IMR-90 (cell line): ENCODE measurements at regions not wholly inside any gene's neighbourhood (a gene's known extent, or its start where the extent isn't known, plus 50 kb on each side); places are given as distances from the start of the nearest gene placed in this dataset.

ENCODE experiments used
- ATAC-seq: fragments of 200-7000 bp; cut with Tn5 transposase; 2 replicates; pipeline ENCODE4 v1.9.1; 2020; ENCODE audit warnings: low read depth, mild to moderate bottlenecking, moderate library complexity
- BruUV-seq: library from RNA; stranded (reverse); fragments of 400-500 nt; replicated peaks from 2 replicates; lab custom pipeline; 2021; lab: Mats Ljungman, UMichigan
- CTCF ChIA-PET: fragments of 300-600 bp; formaldehyde crosslinking; extraction: SDS; loops from one replicate; lab custom pipeline; 2021; ENCODE audit warnings: antibody characterized with exemption; lab: Yijun Ruan, JAX
- POLR2A ChIA-PET: fragments of 300-600 bp; sonication (Branson Sonifier 250); formaldehyde crosslinking; loops from one replicate; lab custom pipeline; 2022; ENCODE audit warnings: antibody characterized with exemption; ENCODE audit not compliant: unreplicated experiment; lab: Charles Lee
- DNase-seq: peaks from one replicate; pipeline ENCODE4 v3.0.0; 2013
- H2AFZ ChIP-seq: replicated peaks from 2 replicates; pipeline ENCODE3; 2013; ENCODE audit warnings: low read length, mild to moderate bottlenecking; ENCODE audit not compliant: poor library complexity
- H2AK5ac ChIP-seq: 2 replicates; pipeline ENCODE4 v1.6.1; 2013; ENCODE audit warnings: low read depth, low read length, inconsistent platforms
- H2AK9ac ChIP-seq: replicated peaks from 2 replicates; pipeline ENCODE3; 2013; ENCODE audit warnings: mild to moderate bottlenecking, low read depth, low read length, moderate library complexity; ENCODE audit not compliant: poor library complexity
- H2BK120ac ChIP-seq: 2 replicates; pipeline ENCODE4 v1.6.1; 2013; ENCODE audit warnings: low read depth, low read length, inconsistent platforms
- H2BK15ac ChIP-seq: 3 replicates; pipeline ENCODE4 v1.6.1; 2013; ENCODE audit warnings: low read depth, low read length, inconsistent platforms
- H2BK20ac ChIP-seq: 2 replicates; pipeline ENCODE4 v1.6.1; 2013; ENCODE audit warnings: low read depth, mild to moderate bottlenecking, inconsistent platforms, low read length, moderate library complexity
- H2BK5ac ChIP-seq: 2 replicates; pipeline ENCODE4 v1.6.1; 2013; ENCODE audit warnings: mild to moderate bottlenecking, low read depth, low read length, inconsistent platforms; ENCODE audit not compliant: poor library complexity, severe bottlenecking
- H3K14ac ChIP-seq: replicated peaks from 2 replicates; pipeline ENCODE4 v1.6.1; 2013; ENCODE audit warnings: low read depth, low read length, inconsistent platforms
- H3K18ac ChIP-seq: 2 replicates; pipeline ENCODE4 v1.6.1; 2013; ENCODE audit warnings: low read depth, low read length, control low read depth
- H3K23ac ChIP-seq: 2 replicates; pipeline ENCODE4 v1.6.1; 2013; ENCODE audit warnings: low read depth, low read length, inconsistent platforms
- H3K27ac ChIP-seq: 2 replicates; pipeline ENCODE4 v1.5.1; 2013; ENCODE audit warnings: mild to moderate bottlenecking, control low read depth, low read length; ENCODE audit not compliant: insufficient read depth
- H3K27me3 ChIP-seq: 2 replicates; pipeline ENCODE4 v1.6.1; 2013; ENCODE audit warnings: low read length; ENCODE audit not compliant: control insufficient read depth, insufficient read depth
- H3K36me3 ChIP-seq: 2 replicates; pipeline ENCODE4 v1.6.1; 2013; ENCODE audit warnings: low read length, mixed read lengths; ENCODE audit not compliant: control insufficient read depth, insufficient read depth
- H3K4ac ChIP-seq: 2 replicates; pipeline ENCODE4 v1.6.1; 2013; ENCODE audit warnings: low read depth, low read length, inconsistent platforms
- H3K4me1 ChIP-seq: 2 replicates; pipeline ENCODE4 v1.6.1; 2013; ENCODE audit warnings: low read length, mixed read lengths; ENCODE audit not compliant: control insufficient read depth, insufficient read depth
- H3K4me2 ChIP-seq: 2 replicates; pipeline ENCODE4 v1.6.1; 2013; ENCODE audit warnings: low read depth, mild to moderate bottlenecking, control low read depth, low read length, moderate library complexity
- H3K4me3 ChIP-seq: 2 replicates; pipeline ENCODE4 v1.5.1; 2013; ENCODE audit warnings: low read depth, mild to moderate bottlenecking, control low read depth, low read length, moderate library complexity; ENCODE audit not compliant: insufficient read depth
- H3K56ac ChIP-seq: 2 replicates; pipeline ENCODE4 v1.6.1; 2013; ENCODE audit warnings: low read length, inconsistent platforms; ENCODE audit not compliant: insufficient read depth; ENCODE audit errors: extremely low read depth
- H3K79me1 ChIP-seq, 2 experiments: 2 replicates each; pipeline ENCODE4 v1.6.1; 2013; ENCODE audit warnings: low read length in 2 of 2, inconsistent platforms in 1 of 2, low read depth in 1 of 2
- H3K9ac ChIP-seq: 2 replicates; pipeline ENCODE4 v1.6.1; 2013; ENCODE audit warnings: low read depth, low read length, control low read depth
- H3K9me1 ChIP-seq: 2 replicates; pipeline ENCODE4 v1.6.1; 2013; ENCODE audit warnings: low read length, inconsistent platforms; ENCODE audit not compliant: insufficient read depth
- H3K9me3 ChIP-seq: 2 replicates; pipeline ENCODE4 v1.6.1; 2013; ENCODE audit warnings: low read length; ENCODE audit not compliant: control insufficient read depth, insufficient read depth
- H4K20me1 ChIP-seq: 2 replicates; pipeline ENCODE4 v1.6.1; 2013; ENCODE audit warnings: low read length, inconsistent platforms; ENCODE audit not compliant: insufficient read depth
- H4K5ac ChIP-seq: 2 replicates; pipeline ENCODE4 v1.6.1; 2013; ENCODE audit warnings: mild to moderate bottlenecking, low read depth, low read length, control low read depth
- H4K8ac ChIP-seq, 2 experiments: 2 replicates each; pipeline ENCODE4 v1.6.1; 2013; ENCODE audit warnings: low read depth in 2 of 2, low read length in 2 of 2, control low read depth in 1 of 2, inconsistent platforms in 1 of 2
- H4K91ac ChIP-seq: 2 replicates; pipeline ENCODE4 v1.6.1; 2013; ENCODE audit warnings: low read depth, low read length, inconsistent platforms; ENCODE audit not compliant: insufficient read depth
- CTCF ChIP-seq: conservative IDR thresholded peaks from 2 replicates; pipeline ENCODE4 v1.5.1; 2012; ENCODE audit warnings: mild to moderate bottlenecking, low read depth, low read length, improper control_type of control experiment
- ELK1 ChIP-seq: fragments of 150-350 bp; IDR thresholded peaks from 2 replicates; pipeline ENCODE4 v1.6.1; 2016; ENCODE audit warnings: low read depth, mild to moderate bottlenecking, low read length, moderate library complexity, borderline replicate concordance
- FOS ChIP-seq: fragments of 150-350 bp; IDR thresholded peaks from 2 replicates; pipeline ENCODE4 v1.6.1; 2016; ENCODE audit warnings: low read depth, low read length
- MAFK ChIP-seq: IDR thresholded peaks from 2 replicates; pipeline ENCODE4 v1.6.1; 2012; ENCODE audit warnings: low read depth, low read length, improper control_type of control experiment
- MXI1 ChIP-seq: IDR thresholded peaks from 2 replicates; pipeline ENCODE4 v1.6.1; 2012; ENCODE audit warnings: low read depth, mild to moderate bottlenecking, low read length, moderate library complexity, borderline replicate concordance
- POLR2A ChIP-seq: IDR thresholded peaks from 2 replicates; pipeline ENCODE4 v1.6.1; 2012; ENCODE audit warnings: mild to moderate bottlenecking, low read depth, low read length
- RFX5 ChIP-seq: IDR thresholded peaks from 2 replicates; pipeline ENCODE4 v1.8.0; 2012; ENCODE audit warnings: low read depth, mild to moderate bottlenecking, low read length, moderate library complexity
- WGBS, 2 experiments: methylation state at CpG; one replicate each; pipeline versions ENCODE4 v1.1.5 to v1.1.7; 2013; ENCODE audit warnings: missing lambda C conversion rate in 2 of 2; ENCODE audit not compliant: insufficient read length in 1 of 2; ENCODE audit errors: extremely low coverage in 2 of 2; 5-methylcytosine and 5-hydroxymethylcytosine counted together
- dilution Hi-C: fragments of 300-500 bp; cut with HindIII; formaldehyde crosslinking; loops from one replicate; pipeline ENCODE4 v1.14.3; 2018; ENCODE audit warnings: low sequenced_read_pairs; ENCODE audit not compliant: unreplicated experiment
- in situ Hi-C: fragments of 300-500 bp; cut with MboI; formaldehyde crosslinking; loops from 3 replicates; pipeline ENCODE4 v1.14.3; 2019; ENCODE audit warnings: low sequenced_read_pairs, inconsistent platforms, mixed read lengths
- intact Hi-C: fragments of 100-400 bp; cut with micrococcal nuclease; formaldehyde crosslinking; loops from 2 replicates; pipeline ENCODE4 v1.10.0; 2022

- dilution Hi-C loops (no loop called here), intact Hi-C loops (no loop called here)
- POLR2A ChIA-PET, result no interaction called here
Observed at GRCh38 chr21:31554511-31555022, 104.9 kb upstream of the SOD1 start.

More at GRCh38 chr21:31554511-31555022, 104.9 kb upstream of the SOD1 start:
- Histone ChIP-seq H2AK9ac (no peak overlapping the region), H3K9ac (no peak overlapping the region), H3K36me3 (no peaks in the 10 kb centered on the region), H3K27ac (no peak overlapping the region), H2BK120ac (no peak overlapping the region), H4K5ac (no peak overlapping the region), H4K91ac (no peak overlapping the region), H2AK5ac (no peak overlapping the region), H3K18ac (no peak overlapping the region), H3K14ac (no peak overlapping the region), H3K4ac (no peak overlapping the region), H4K20me1 (no peaks in the 10 kb centered on the region), H3K23ac (no peak overlapping the region), H3K4me3 (no peak overlapping the region), H4K8ac (no peak overlapping the region), H3K4me2 (no peak overlapping the region), H2BK15ac (no peak overlapping the region), H3K9me3 (peaks cover 3% of the 10 kb centered on the region; the same call in 1 of the 2 replicates), H3K4me1 (no peaks in the 10 kb centered on the region), H3K27me3 (peaks cover 31% of the 10 kb centered on the region), H3K79me1 (no peaks in the 10 kb centered on the region), H3K56ac (no peak overlapping the region), H2AFZ (no peak overlapping the region), H3K9me1 (no peaks in the 10 kb centered on the region), H2BK20ac (no peak overlapping the region), H2BK5ac (no peak overlapping the region)
- in situ Hi-C loops, result no loop called here
- CTCF ChIA-PET, result no interaction called here
- DNase-seq, result peak; percentile 5
- no peak for ATAC-seq
- TF ChIP-seq ELK1, result no peak
- no peak for TF ChIP-seq POLR2A
- TF ChIP-seq RFX5, result no peak
- TF ChIP-seq CTCF, result no peak
- TF ChIP-seq MXI1, result no peak
- TF ChIP-seq MAFK, result no peak
- no peak for TF ChIP-seq FOS
- no CpG with 5 or more reads among the region's 7 CpGs for WGBS, 2 experiments
- no TSS peak for BruUV-seq
